ENCODE measurements at regions not wholly inside any gene's neighbourhood (a gene's known extent, or its start where the extent isn't known, plus 50 kb on each side); places are given as distances from the start of the nearest gene placed in this dataset.
A peak's percentile ranks its signal among the peaks of the same experiment; 100 is the strongest.

DNA sequence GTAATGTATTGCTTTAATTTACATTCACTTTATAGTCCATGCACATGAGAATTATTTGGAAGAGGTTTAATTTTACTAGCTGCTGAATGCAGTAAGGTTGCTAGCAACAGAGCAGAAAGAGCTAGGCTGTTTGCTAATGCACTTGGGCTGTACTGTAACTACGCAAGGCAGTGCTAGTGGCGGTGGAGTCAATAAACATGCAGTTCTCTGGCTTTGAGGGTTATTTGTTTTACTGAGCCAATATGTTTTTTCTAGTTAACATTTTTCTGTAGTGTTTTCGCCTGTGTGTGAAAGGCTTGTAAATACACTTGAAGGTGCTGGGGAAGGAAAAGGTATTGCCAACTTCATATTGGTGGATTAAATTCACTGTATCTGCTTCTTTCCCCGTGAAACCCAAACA is 112.8 kb downstream of the BTBD3 start (continued):
- TF ChIP-seq, protein P1, sequence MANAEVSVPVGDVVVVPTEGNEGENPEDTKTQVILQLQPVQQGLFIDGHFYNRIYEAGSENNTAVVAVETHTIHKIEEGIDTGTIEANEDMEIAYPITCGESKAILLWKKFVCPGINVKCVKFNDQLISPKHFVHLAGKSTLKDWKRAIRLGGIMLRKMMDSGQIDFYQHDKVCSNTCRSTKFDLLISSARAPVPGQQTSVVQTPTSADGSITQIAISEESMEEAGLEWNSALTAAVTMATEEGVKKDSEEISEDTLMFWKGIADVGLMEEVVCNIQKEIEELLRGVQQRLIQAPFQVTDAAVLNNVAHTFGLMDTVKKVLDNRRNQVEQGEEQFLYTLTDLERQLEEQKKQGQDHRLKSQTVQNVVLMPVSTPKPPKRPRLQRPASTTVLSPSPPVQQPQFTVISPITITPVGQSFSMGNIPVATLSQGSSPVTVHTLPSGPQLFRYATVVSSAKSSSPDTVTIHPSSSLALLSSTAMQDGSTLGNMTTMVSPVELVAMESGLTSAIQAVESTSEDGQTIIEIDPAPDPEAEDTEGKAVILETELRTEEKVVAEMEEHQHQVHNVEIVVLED (CRISPR knock-in tag; IDR thresholded peaks at IDR 0.05): no peak
- TF ChIP-seq NELFE (IDR thresholded peaks at IDR 0.05; ENCODE audit: insufficient read depth, insufficient read length) (no peak), MTA3 (IDR thresholded peaks at IDR 0.05; ENCODE audit: borderline replicate concordance) (no peak), ZNF507 (tag; conservative IDR thresholded peaks at IDR 0.05) (no peak), ESRRB (CRISPR knock-in tag; IDR thresholded peaks at IDR 0.05; ENCODE audit: borderline replicate concordance) (no peak)

DNA sequence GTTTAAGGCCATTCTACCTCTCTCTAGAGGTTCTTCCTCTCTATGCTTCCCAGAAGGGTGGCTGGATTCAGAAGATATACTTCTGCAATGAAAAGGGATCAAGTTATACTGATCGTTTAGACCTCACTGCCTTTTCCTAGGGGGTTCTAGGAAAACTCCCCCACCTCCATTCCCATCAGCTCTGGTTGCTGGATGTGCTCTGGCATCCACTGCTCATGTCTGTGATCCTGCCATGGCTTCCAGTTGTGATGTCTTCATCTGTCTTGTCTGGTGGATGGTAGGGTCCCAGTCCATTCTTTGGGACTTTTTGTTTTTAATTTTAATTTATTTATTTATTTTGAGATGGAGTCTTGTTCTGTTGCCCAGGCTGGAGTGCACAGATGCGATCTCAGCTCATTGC is 118.4 kb downstream of the BTBD3 start:
- 5% methylated on average over 2 of the region's 2 CpGs for WGBS (ENCODE audit: insufficient coverage, low coverage, missing lambda C conversion rate)
- H3K27me3 ChIP-seq (ENCODE audit: control insufficient read depth in 2 of 2, insufficient read depth in 2 of 2, low read length in 2 of 2): no peaks in the 10 kb centered on the region
- ATAC-seq (no peak), FAIRE-seq (no peak), DNase-seq (ENCODE audit: extremely low read depth in 1 of 4, low spot score in 3 of 4) (no peak)
- H3K4me3 ChIP-seq: no peak overlapping the region
- H3K9me3 ChIP-seq (replicated peaks; ENCODE audit: control insufficient read depth, insufficient read depth, low read depth, low read length): no peaks in the 10 kb centered on the region
- ChIA-PET POLR2A (interaction anchor here (0.7 kb wide), 1 partner anchor 39 kb away, joined by 4 read pairs; no protein-coding TSS in a partner anchor), CTCF (ENCODE audit: low intra/inter-chr PET ratio) (no interaction called here)
- H3K27ac ChIP-seq (ENCODE audit: extremely low read depth, low read depth, low read length): no peak overlapping the region
- no peaks in the 10 kb centered on the region for H4K20me1 ChIP-seq (replicated peaks; ENCODE audit: control insufficient read depth, insufficient read depth, low read length)
- no peak overlapping the region for H2AFZ ChIP-seq (ENCODE audit: low read depth, low read length)
- H3K9me1 ChIP-seq (ENCODE audit: control insufficient read depth, insufficient read depth, low read length): no peaks in the 10 kb centered on the region
- H3K4me1 ChIP-seq (replicated peaks in 1 of 2; ENCODE audit: control insufficient read depth in 2 of 2, insufficient read depth in 2 of 2, low read length in 2 of 2): no peaks in the 10 kb centered on the region
- intact Hi-C loops (cut with micrococcal nuclease): no loop called here
- H3K4me2 ChIP-seq (ENCODE audit: insufficient read depth, low read length): no peak overlapping the region
- no peak overlapping the region for H3K9ac ChIP-seq (ENCODE audit: insufficient read depth in 1 of 2, low read depth in 2 of 2, low read length in 2 of 2)
- no peaks in the 10 kb centered on the region for H3K79me2 ChIP-seq (ENCODE audit: control insufficient read depth, insufficient read depth, low read length)
- BruUV-seq (replicated peaks): no TSS peak
- TF ChIP-seq MEF2A (IDR thresholded peaks at IDR 0.05; ENCODE audit: control insufficient read depth, low read depth, low read length) (no peak), FOS (IDR thresholded peaks at IDR 0.05; ENCODE audit: extremely low read depth, insufficient read length) (no peak), EWSR1 (IDR thresholded peaks at IDR 0.05; ENCODE audit: borderline replicate concordance, low read depth, partially characterized antibody) (no peak), ZBTB17 (CRISPR knock-in tag; IDR thresholded peaks at IDR 0.05) (peak; percentile 72)
- TF ChIP-seq, protein P2, sequence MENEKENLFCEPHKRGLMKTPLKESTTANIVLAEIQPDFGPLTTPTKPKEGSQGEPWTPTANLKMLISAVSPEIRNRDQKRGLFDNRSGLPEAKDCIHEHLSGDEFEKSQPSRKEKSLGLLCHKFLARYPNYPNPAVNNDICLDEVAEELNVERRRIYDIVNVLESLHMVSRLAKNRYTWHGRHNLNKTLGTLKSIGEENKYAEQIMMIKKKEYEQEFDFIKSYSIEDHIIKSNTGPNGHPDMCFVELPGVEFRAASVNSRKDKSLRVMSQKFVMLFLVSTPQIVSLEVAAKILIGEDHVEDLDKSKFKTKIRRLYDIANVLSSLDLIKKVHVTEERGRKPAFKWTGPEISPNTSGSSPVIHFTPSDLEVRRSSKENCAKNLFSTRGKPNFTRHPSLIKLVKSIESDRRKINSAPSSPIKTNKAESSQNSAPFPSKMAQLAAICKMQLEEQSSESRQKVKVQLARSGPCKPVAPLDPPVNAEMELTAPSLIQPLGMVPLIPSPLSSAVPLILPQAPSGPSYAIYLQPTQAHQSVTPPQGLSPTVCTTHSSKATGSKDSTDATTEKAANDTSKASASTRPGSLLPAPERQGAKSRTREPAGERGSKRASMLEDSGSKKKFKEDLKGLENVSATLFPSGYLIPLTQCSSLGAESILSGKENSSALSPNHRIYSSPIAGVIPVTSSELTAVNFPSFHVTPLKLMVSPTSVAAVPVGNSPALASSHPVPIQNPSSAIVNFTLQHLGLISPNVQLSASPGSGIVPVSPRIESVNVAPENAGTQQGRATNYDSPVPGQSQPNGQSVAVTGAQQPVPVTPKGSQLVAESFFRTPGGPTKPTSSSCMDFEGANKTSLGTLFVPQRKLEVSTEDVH (IDR thresholded peaks at IDR 0.05; ENCODE audit: low read depth, partially characterized antibody): no peak
- in situ Hi-C loops (cut with MboI): no loop called here
- no peaks in the 10 kb centered on the region for H3K36me3 ChIP-seq (ENCODE audit: control insufficient read depth, insufficient read depth, low read length)
